ENCODE measurements at regions not wholly inside any gene's neighbourhood (a gene's known extent, or its start where the extent isn't known, plus 50 kb on each side); places are given as distances from the start of the nearest gene placed in this dataset.

- TF ChIP-seq CTCF (IDR thresholded peaks at IDR 0.05) = no peak
- no peaks in the 10 kb centered on the region for H3K4me1 ChIP-seq
- H3K36me3 ChIP-seq = no peaks in the 10 kb centered on the region
- no peaks in the 10 kb centered on the region for H3K27me3 ChIP-seq (ENCODE audit: low read depth)
- DNase-seq (no peak), ATAC-seq (no peak)
- H3K27ac ChIP-seq = no peak overlapping the region
- no peak overlapping the region for H3K4me3 ChIP-seq
- no peaks in the 10 kb centered on the region for H3K9me3 ChIP-seq
- intact Hi-C loops (cut with DNase I) = no loop called here
Observed at GRCh38 chr2:223264541-223265193, 212.7 kb downstream of the KCNE4 start.

DNA sequence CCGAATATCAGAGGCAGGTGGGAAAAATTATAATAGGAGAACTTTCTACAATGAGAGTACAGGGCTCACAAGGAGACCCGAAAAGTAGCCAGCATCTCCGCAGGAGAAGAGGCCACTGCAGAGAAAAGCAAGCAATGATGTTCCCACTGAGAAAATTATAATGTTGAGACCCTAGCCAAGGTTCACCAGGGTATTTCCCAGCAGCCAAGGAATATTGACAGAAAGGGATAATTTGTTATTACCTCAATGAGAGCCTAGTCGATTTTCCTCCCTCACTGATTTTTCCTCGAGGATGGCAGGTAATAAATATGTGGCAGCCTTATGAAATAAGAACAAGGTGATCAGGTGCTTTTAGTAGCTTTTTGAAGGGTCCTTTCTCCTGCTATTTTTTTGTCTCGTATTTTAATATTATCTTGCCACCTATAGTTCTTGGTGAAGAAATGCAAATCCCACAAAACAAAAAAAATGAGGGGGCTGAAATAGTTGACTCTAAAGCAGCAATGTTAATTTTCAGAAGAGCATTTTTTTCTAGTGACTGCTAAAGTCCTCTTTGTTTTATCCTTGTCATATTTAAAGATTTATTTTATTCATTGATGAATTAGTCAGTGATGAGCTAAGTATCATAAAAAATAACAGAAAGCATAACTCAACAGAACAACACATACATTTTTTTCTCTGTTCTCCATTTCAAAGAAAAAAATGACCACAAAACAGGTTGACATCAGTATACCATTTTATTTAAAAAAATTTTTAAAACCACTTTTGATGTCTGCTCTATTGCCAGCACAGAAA is 215.4 kb downstream of the KCNE4 start:
- Histone ChIP-seq H3K4me3 (no peak overlapping the region), H3K9me3 (no peaks in the 10 kb centered on the region), H3K36me3 (no peaks in the 10 kb centered on the region), H3K27me3 (ENCODE audit: low read depth) (no peaks in the 10 kb centered on the region), H3K4me1 (no peaks in the 10 kb centered on the region), H3K27ac (no peak overlapping the region)
- intact Hi-C loops (cut with DNase I) = no loop called here
- TF ChIP-seq CTCF (IDR thresholded peaks at IDR 0.05) = no peak
- ATAC-seq (no peak), DNase-seq (no peak)

- ATAC-seq = no peak
Observed at GRCh38 chr2:223269386-223269785, 217.4 kb downstream of the KCNE4 start.

DNA sequence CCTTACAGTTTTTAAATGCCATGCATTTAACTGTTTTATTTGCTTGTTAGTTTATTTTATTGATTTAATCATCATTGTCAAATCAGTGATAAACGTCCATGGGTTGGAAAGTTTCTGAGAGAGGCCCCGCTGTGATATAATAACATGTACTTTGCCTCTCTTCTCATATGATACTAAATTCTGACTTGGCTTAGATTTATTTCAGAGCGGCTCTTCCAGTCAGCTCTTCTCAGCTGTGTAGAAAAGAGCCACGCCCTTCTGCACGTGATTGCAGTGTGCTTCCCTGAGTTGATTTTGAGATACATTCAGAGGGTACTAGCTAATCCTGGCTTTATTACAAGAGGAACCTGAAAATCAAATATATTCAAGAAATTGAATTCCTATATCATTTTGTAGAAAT is 218.6 kb downstream of the KCNE4 start:
- DNase-seq (no peak), ATAC-seq (no peak)
- Histone ChIP-seq H3K36me3 (no peaks in the 10 kb centered on the region), H3K4me3 (no peak overlapping the region), H3K9me3 (no peaks in the 10 kb centered on the region), H3K27me3 (ENCODE audit: low read depth) (no peaks in the 10 kb centered on the region), H3K27ac (no peak overlapping the region), H3K4me1 (no peaks in the 10 kb centered on the region)
- intact Hi-C loops (cut with DNase I) = no loop called here
- no peak for TF ChIP-seq CTCF (IDR thresholded peaks at IDR 0.05)

More at GRCh38 chr2:223269386-223269785, 217.4 kb downstream of the KCNE4 start:
- no peak for TF ChIP-seq CTCF (IDR thresholded peaks at IDR 0.05)
- Histone ChIP-seq H3K9me3 (no peaks in the 10 kb centered on the region), H3K4me3 (no peak overlapping the region), H3K36me3 (no peaks in the 10 kb centered on the region), H3K27me3 (ENCODE audit: low read depth) (no peaks in the 10 kb centered on the region), H3K27ac (no peak overlapping the region), H3K4me1 (no peaks in the 10 kb centered on the region)
- intact Hi-C loops (cut with DNase I) = no loop called here
- no peak for DNase-seq

DNA sequence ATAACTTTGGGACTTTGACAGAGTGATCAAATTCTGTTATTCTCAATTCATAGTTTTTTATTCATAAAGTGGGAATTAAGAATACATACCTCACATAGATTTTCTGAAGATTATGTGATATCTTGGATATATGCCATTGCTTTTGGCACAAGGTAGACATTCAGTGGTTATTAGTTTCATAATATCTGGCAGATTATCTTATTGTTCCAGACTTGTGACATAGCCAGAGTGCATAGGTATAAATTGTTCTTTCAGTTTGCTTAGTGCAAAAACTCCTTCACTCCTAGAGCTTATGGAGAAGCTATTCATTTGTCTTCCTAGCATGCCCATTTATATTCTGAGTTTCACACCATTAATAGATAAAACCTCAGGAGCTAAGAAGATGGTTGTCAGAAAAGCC is 222.0 kb downstream of the KCNE4 start:
- H3K9me3 ChIP-seq = no peaks in the 10 kb centered on the region
- DNase-seq (no peak), ATAC-seq (no peak)
- no peaks in the 10 kb centered on the region for H3K4me1 ChIP-seq
- TF ChIP-seq CTCF (IDR thresholded peaks at IDR 0.05) = no peak
- intact Hi-C loops (cut with DNase I) = no loop called here
- H3K27me3 ChIP-seq (ENCODE audit: low read depth) = no peaks in the 10 kb centered on the region
- H3K36me3 ChIP-seq = no peaks in the 10 kb centered on the region
- no peak overlapping the region for H3K4me3 ChIP-seq
- no peak overlapping the region for H3K27ac ChIP-seq
